GM12801 (cell line): ENCODE measurements at regions not wholly inside any gene's neighbourhood (a gene's known extent, or its start where the extent isn't known, plus 50 kb on each side); places are given as distances from the start of the nearest gene placed in this dataset.

Experiments
- CTCF ChIP-seq: IDR thresholded peaks from one replicate; pipeline ENCODE4 v1.5.1; 2011; ENCODE audit warnings: control low read depth; ENCODE audit not compliant: insufficient read length; ENCODE audit errors: extremely low read depth

- no peak for TF ChIP-seq CTCF
Measured at GRCh38 chr20:4468114-4468513, 218.1 kb upstream of the PRNP start.

DNA sequence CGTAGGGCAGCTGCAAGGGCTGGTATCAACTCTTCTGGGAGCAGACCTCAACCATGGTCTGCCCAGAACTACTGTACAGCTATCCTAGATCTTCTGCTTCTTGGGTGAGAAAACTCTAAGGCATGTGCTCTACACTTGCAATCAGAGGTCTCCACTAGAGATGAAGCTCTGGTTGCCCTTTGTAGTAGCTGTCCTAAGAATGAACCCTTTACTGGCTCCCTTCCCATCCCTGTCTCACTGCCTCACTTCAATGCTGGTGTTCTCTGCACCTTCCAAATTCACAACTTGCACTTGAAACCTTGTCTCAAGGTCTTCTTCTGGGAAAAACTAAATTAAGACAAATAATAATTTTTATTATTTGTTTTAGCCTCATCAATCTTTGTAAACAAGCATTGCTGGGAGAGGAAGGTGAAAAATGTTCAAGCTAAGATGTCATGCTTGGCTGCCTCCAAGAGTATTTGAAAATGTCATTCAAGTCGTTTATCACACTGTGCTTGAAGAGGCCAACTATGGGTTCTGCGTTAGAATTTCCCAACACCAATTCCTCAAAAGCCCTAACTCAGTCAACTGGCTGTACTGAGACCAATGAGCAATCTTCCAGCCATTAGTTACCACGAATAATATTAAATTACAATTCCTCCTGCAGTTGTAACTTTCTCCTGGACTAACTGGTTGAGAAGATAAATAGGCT lies 216.9 kb upstream of the ADRA1D start:
- TF ChIP-seq CTCF = no peak

- TF ChIP-seq CTCF = no peak
Measured at GRCh38 chr20:4465212-4465611, 216.1 kb upstream of the ADRA1D start.

GRCh38 chr20:4459081-4459480 lies 210.0 kb upstream of the ADRA1D start:
- TF ChIP-seq CTCF = no peak

DNA sequence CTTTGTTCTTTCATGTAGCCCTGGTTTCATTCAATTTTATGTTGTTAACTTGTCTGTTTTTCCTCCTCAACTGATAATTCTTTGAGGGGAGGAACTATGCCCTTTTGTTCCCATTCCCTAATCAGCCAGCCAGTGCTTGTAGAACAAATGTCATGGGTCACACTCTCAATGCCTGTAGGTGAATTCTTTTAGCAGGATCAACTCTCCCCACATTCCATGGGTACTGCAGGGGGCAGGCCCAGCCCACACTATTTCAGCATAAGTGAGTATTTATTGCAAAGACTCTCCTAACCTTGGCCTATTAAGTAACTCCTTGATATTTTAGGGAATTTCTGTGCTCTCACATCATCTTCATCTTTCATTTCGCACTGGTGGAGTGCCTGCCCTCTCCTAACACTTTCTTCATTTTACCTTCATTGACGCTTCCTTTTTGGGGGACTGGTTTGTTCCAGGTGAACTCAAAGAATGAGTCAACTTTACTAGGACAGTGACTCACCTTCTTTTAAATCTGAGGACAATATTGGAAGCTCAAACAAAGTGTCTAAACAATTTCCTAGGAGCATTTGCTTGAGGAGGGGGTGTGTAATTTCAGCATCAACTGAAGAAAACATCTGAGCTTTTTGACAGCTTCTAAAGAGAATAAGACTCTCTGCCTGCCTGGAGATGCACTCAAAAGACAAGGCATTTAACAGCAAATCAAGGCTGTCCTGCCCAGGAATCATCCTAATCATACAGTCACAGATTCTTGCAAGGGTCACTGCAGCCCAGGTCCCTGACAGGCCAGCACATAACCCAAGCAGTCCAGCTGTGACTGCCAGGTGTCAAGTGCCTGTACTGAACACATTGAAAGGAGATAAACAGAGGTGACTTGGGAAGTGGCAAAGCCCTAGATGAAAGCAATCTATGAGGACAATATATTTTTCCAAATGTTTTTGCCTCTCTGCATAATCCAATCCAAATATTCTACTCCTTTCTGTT lies 208.8 kb upstream of the ADRA1D start:
- TF ChIP-seq CTCF = no peak

DNA sequence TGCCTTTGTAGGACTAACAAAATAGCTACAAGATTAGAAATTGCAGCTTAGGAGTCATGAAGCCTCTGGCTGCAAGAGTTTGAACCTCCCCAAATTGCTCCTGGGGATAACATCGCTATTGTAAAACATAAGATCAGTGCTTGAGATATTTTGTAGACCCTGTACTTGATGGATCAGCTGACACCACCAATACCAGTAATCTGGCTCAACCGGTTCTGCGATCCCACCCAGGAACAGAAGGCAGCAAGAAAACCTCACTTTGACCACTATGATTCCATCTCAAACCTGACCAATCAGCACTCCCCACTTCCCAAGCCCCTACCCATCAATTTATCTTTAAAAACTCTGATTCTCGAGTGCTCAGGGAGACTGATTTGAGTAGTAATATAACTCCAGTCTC lies 206.9 kb upstream of the ADRA1D start:
- TF ChIP-seq CTCF = no peak

DNA sequence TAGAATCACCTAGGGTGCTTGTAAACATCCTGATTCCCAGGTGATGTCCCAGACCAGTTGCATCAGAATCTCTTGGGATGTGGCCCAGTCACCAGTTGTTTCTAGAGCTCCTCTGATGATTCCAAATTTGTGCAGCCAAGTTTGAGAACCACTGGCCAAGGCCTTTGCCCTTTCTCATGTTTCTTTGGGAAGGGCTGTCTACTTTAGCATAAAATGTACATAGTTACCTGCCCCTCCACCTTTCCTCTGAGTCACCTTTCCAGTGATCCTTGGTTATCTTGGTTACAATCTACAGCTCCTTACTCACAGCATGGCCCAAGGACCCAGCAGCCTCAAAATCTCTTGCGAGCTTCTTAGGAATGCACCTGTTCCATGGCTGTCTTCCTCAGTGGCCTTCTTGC lies 206.2 kb upstream of the ADRA1D start:
- TF ChIP-seq CTCF = no peak
